IMR-90 (cell line): ENCODE measurements at regions not wholly inside any gene's neighbourhood (a gene's known extent, or its start where the extent isn't known, plus 50 kb on each side); places are given as distances from the start of the nearest gene placed in this dataset.

ENCODE experiments used
- ATAC-seq: fragments of 200-7000 bp; cut with Tn5 transposase; 2 replicates; pipeline ENCODE4 v1.9.1; 2020; ENCODE audit warnings: low read depth, mild to moderate bottlenecking, moderate library complexity
- BruUV-seq: library from RNA; stranded (reverse); fragments of 400-500 nt; replicated peaks from 2 replicates; lab custom pipeline; 2021; lab: Mats Ljungman, UMichigan
- CTCF ChIA-PET: fragments of 300-600 bp; formaldehyde crosslinking; extraction: SDS; loops from one replicate; lab custom pipeline; 2021; ENCODE audit warnings: antibody characterized with exemption; lab: Yijun Ruan, JAX
- POLR2A ChIA-PET: fragments of 300-600 bp; sonication (Branson Sonifier 250); formaldehyde crosslinking; loops from one replicate; lab custom pipeline; 2022; ENCODE audit warnings: antibody characterized with exemption; ENCODE audit not compliant: unreplicated experiment; lab: Charles Lee
- DNase-seq: peaks from one replicate; pipeline ENCODE4 v3.0.0; 2013
- H2AFZ ChIP-seq: replicated peaks from 2 replicates; pipeline ENCODE3; 2013; ENCODE audit warnings: low read length, mild to moderate bottlenecking; ENCODE audit not compliant: poor library complexity
- H2AK5ac ChIP-seq: 2 replicates; pipeline ENCODE4 v1.6.1; 2013; ENCODE audit warnings: low read depth, low read length, inconsistent platforms
- H2AK9ac ChIP-seq: replicated peaks from 2 replicates; pipeline ENCODE3; 2013; ENCODE audit warnings: mild to moderate bottlenecking, low read depth, low read length, moderate library complexity; ENCODE audit not compliant: poor library complexity
- H2BK120ac ChIP-seq: 2 replicates; pipeline ENCODE4 v1.6.1; 2013; ENCODE audit warnings: low read depth, low read length, inconsistent platforms
- H2BK15ac ChIP-seq: 3 replicates; pipeline ENCODE4 v1.6.1; 2013; ENCODE audit warnings: low read depth, low read length, inconsistent platforms
- H2BK20ac ChIP-seq: 2 replicates; pipeline ENCODE4 v1.6.1; 2013; ENCODE audit warnings: low read depth, mild to moderate bottlenecking, inconsistent platforms, low read length, moderate library complexity
- H2BK5ac ChIP-seq: 2 replicates; pipeline ENCODE4 v1.6.1; 2013; ENCODE audit warnings: mild to moderate bottlenecking, low read depth, low read length, inconsistent platforms; ENCODE audit not compliant: poor library complexity, severe bottlenecking
- H3K14ac ChIP-seq: replicated peaks from 2 replicates; pipeline ENCODE4 v1.6.1; 2013; ENCODE audit warnings: low read depth, low read length, inconsistent platforms
- H3K18ac ChIP-seq: 2 replicates; pipeline ENCODE4 v1.6.1; 2013; ENCODE audit warnings: low read depth, low read length, control low read depth
- H3K23ac ChIP-seq: 2 replicates; pipeline ENCODE4 v1.6.1; 2013; ENCODE audit warnings: low read depth, low read length, inconsistent platforms
- H3K27ac ChIP-seq: 2 replicates; pipeline ENCODE4 v1.5.1; 2013; ENCODE audit warnings: mild to moderate bottlenecking, control low read depth, low read length; ENCODE audit not compliant: insufficient read depth
- H3K27me3 ChIP-seq: 2 replicates; pipeline ENCODE4 v1.6.1; 2013; ENCODE audit warnings: low read length; ENCODE audit not compliant: control insufficient read depth, insufficient read depth
- H3K36me3 ChIP-seq: 2 replicates; pipeline ENCODE4 v1.6.1; 2013; ENCODE audit warnings: low read length, mixed read lengths; ENCODE audit not compliant: control insufficient read depth, insufficient read depth
- H3K4ac ChIP-seq: 2 replicates; pipeline ENCODE4 v1.6.1; 2013; ENCODE audit warnings: low read depth, low read length, inconsistent platforms
- H3K4me1 ChIP-seq: 2 replicates; pipeline ENCODE4 v1.6.1; 2013; ENCODE audit warnings: low read length, mixed read lengths; ENCODE audit not compliant: control insufficient read depth, insufficient read depth
- H3K4me2 ChIP-seq: 2 replicates; pipeline ENCODE4 v1.6.1; 2013; ENCODE audit warnings: low read depth, mild to moderate bottlenecking, control low read depth, low read length, moderate library complexity
- H3K4me3 ChIP-seq: 2 replicates; pipeline ENCODE4 v1.5.1; 2013; ENCODE audit warnings: low read depth, mild to moderate bottlenecking, control low read depth, low read length, moderate library complexity; ENCODE audit not compliant: insufficient read depth
- H3K56ac ChIP-seq: 2 replicates; pipeline ENCODE4 v1.6.1; 2013; ENCODE audit warnings: low read length, inconsistent platforms; ENCODE audit not compliant: insufficient read depth; ENCODE audit errors: extremely low read depth
- H3K79me1 ChIP-seq, 2 experiments: 2 replicates each; pipeline ENCODE4 v1.6.1; 2013; ENCODE audit warnings: low read length in 2 of 2, inconsistent platforms in 1 of 2, low read depth in 1 of 2
- H3K9ac ChIP-seq: 2 replicates; pipeline ENCODE4 v1.6.1; 2013; ENCODE audit warnings: low read depth, low read length, control low read depth
- H3K9me1 ChIP-seq: 2 replicates; pipeline ENCODE4 v1.6.1; 2013; ENCODE audit warnings: low read length, inconsistent platforms; ENCODE audit not compliant: insufficient read depth
- H3K9me3 ChIP-seq: 2 replicates; pipeline ENCODE4 v1.6.1; 2013; ENCODE audit warnings: low read length; ENCODE audit not compliant: control insufficient read depth, insufficient read depth
- H4K20me1 ChIP-seq: 2 replicates; pipeline ENCODE4 v1.6.1; 2013; ENCODE audit warnings: low read length, inconsistent platforms; ENCODE audit not compliant: insufficient read depth
- H4K5ac ChIP-seq: 2 replicates; pipeline ENCODE4 v1.6.1; 2013; ENCODE audit warnings: mild to moderate bottlenecking, low read depth, low read length, control low read depth
- H4K8ac ChIP-seq, 2 experiments: 2 replicates each; pipeline ENCODE4 v1.6.1; 2013; ENCODE audit warnings: low read depth in 2 of 2, low read length in 2 of 2, control low read depth in 1 of 2, inconsistent platforms in 1 of 2
- H4K91ac ChIP-seq: 2 replicates; pipeline ENCODE4 v1.6.1; 2013; ENCODE audit warnings: low read depth, low read length, inconsistent platforms; ENCODE audit not compliant: insufficient read depth
- BHLHE40 ChIP-seq: fragments of 150-350 bp; IDR thresholded peaks from 2 replicates; pipeline ENCODE4 v1.6.1; 2016; ENCODE audit warnings: mild to moderate bottlenecking, low read depth, low read length
- CEBPB ChIP-seq: IDR thresholded peaks from 2 replicates; pipeline ENCODE4 v1.6.1; 2012; ENCODE audit warnings: low read depth, low read length, improper control_type of control experiment
- CHD1 ChIP-seq: IDR thresholded peaks from 2 replicates; pipeline ENCODE4 v1.6.1; 2012; ENCODE audit warnings: low read depth, low read length, improper control_type of control experiment
- CTCF ChIP-seq: conservative IDR thresholded peaks from 2 replicates; pipeline ENCODE4 v1.5.1; 2012; ENCODE audit warnings: mild to moderate bottlenecking, low read depth, low read length, improper control_type of control experiment
- FOS ChIP-seq: fragments of 150-350 bp; IDR thresholded peaks from 2 replicates; pipeline ENCODE4 v1.6.1; 2016; ENCODE audit warnings: low read depth, low read length
- MAFK ChIP-seq: IDR thresholded peaks from 2 replicates; pipeline ENCODE4 v1.6.1; 2012; ENCODE audit warnings: low read depth, low read length, improper control_type of control experiment
- MAZ ChIP-seq: IDR thresholded peaks from 2 replicates; pipeline ENCODE4 v1.6.1; 2012; ENCODE audit warnings: low read depth, mild to moderate bottlenecking, low read length, improper control_type of control experiment, moderate library complexity, borderline replicate concordance
- MXI1 ChIP-seq: IDR thresholded peaks from 2 replicates; pipeline ENCODE4 v1.6.1; 2012; ENCODE audit warnings: low read depth, mild to moderate bottlenecking, low read length, moderate library complexity, borderline replicate concordance
- NFE2L2 ChIP-seq: fragments of 150-350 bp; IDR thresholded peaks from 2 replicates; pipeline ENCODE4 v1.6.1; 2016; ENCODE audit warnings: low read depth, mild to moderate bottlenecking, low read length
- POLR2A ChIP-seq: IDR thresholded peaks from 2 replicates; pipeline ENCODE4 v1.6.1; 2012; ENCODE audit warnings: mild to moderate bottlenecking, low read depth, low read length
- RCOR1 ChIP-seq: IDR thresholded peaks from 2 replicates; pipeline ENCODE4 v1.6.1; 2012; ENCODE audit warnings: mild to moderate bottlenecking, low read length, improper control_type of control experiment; ENCODE audit not compliant: insufficient replicate concordance
- RFX5 ChIP-seq: IDR thresholded peaks from 2 replicates; pipeline ENCODE4 v1.8.0; 2012; ENCODE audit warnings: low read depth, mild to moderate bottlenecking, low read length, moderate library complexity
- USF2 ChIP-seq: fragments of 150-350 bp; IDR thresholded peaks from 2 replicates; pipeline ENCODE4 v1.6.1; 2017; ENCODE audit warnings: mild to moderate bottlenecking, antibody characterized with exemption, low read length, low read depth
- WGBS, 2 experiments: methylation state at CpG; one replicate each; pipeline versions ENCODE4 v1.1.5 to v1.1.7; 2013; ENCODE audit warnings: missing lambda C conversion rate in 2 of 2; ENCODE audit not compliant: insufficient read length in 1 of 2; ENCODE audit errors: extremely low coverage in 2 of 2; 5-methylcytosine and 5-hydroxymethylcytosine counted together
- dilution Hi-C: fragments of 300-500 bp; cut with HindIII; formaldehyde crosslinking; loops from one replicate; pipeline ENCODE4 v1.14.3; 2018; ENCODE audit warnings: low sequenced_read_pairs; ENCODE audit not compliant: unreplicated experiment
- in situ Hi-C: fragments of 300-500 bp; cut with MboI; formaldehyde crosslinking; loops from 3 replicates; pipeline ENCODE4 v1.14.3; 2019; ENCODE audit warnings: low sequenced_read_pairs, inconsistent platforms, mixed read lengths
- intact Hi-C: fragments of 100-400 bp; cut with micrococcal nuclease; formaldehyde crosslinking; loops from 2 replicates; pipeline ENCODE4 v1.10.0; 2022

GRCh38 chr18:77369644-77370043, 120.0 kb downstream of the GALR1 start:
- H3K9ac ChIP-seq = no peak overlapping the region
- H3K23ac ChIP-seq = no peak overlapping the region
- no peak overlapping the region for H2BK15ac ChIP-seq
- no peaks in the 10 kb centered on the region for H3K36me3 ChIP-seq
- no peak overlapping the region for H3K4me3 ChIP-seq
- no peak overlapping the region for H3K18ac ChIP-seq
- no peak for DNase-seq
- peaks cover 23% of the 10 kb centered on the region for H3K9me3 ChIP-seq
- BruUV-seq = no TSS peak
- no peak overlapping the region for H2AFZ ChIP-seq
- no peak overlapping the region for H2BK5ac ChIP-seq
- TF ChIP-seq RCOR1 (no peak), BHLHE40 (no peak), RFX5 (no peak), MAZ (no peak), MXI1 (no peak), POLR2A (no peak), USF2 (no peak), FOS (no peak), CTCF (no peak), MAFK (no peak), NFE2L2 (no peak), CHD1 (no peak), CEBPB (no peak)
- H2BK20ac ChIP-seq = no peak overlapping the region
- H2AK9ac ChIP-seq = no peak overlapping the region
- H3K4ac ChIP-seq = no peak overlapping the region
- no peak overlapping the region for H3K56ac ChIP-seq
- H4K8ac ChIP-seq = no peak overlapping the region
- no peaks in the 10 kb centered on the region for H4K20me1 ChIP-seq
- H3K9me1 ChIP-seq = no peaks in the 10 kb centered on the region
- no peak overlapping the region for H4K5ac ChIP-seq
- dilution Hi-C loops (no loop called here), in situ Hi-C loops (no loop called here), intact Hi-C loops (no loop called here)
- ATAC-seq = no peak
- no peaks in the 10 kb centered on the region for H3K79me1 ChIP-seq
- no peak overlapping the region for H2BK120ac ChIP-seq
- H3K27me3 ChIP-seq = no peaks in the 10 kb centered on the region
- CTCF ChIA-PET = interaction anchor here (0.6 kb wide), 1 partner anchor 29 kb away, joined by 3 read pairs; no protein-coding TSS in a partner anchor
- no peak overlapping the region for H3K27ac ChIP-seq
- H3K4me2 ChIP-seq = no peak overlapping the region
- POLR2A ChIA-PET = no interaction called here
- no peak overlapping the region for H4K91ac ChIP-seq
- H2AK5ac ChIP-seq = no peak overlapping the region
- WGBS, 2 experiments = no CpG with 5 or more reads among the region's 2 CpGs
- H3K4me1 ChIP-seq = no peaks in the 10 kb centered on the region
- H3K14ac ChIP-seq = no peak overlapping the region
